HEK293 (cell line): ENCODE measurements at regions not wholly inside any gene's neighbourhood (a gene's known extent, or its start where the extent isn't known, plus 50 kb on each side); places are given as distances from the start of the nearest gene placed in this dataset.

Source experiments
- CTCF ChIA-PET: fragments of 350-600 bp; formaldehyde crosslinking; extraction: SDS; loops from one replicate; lab custom pipeline; 2021; ENCODE audit warnings: antibody characterized with exemption; lab: Yijun Ruan, JAX
- POLR2A ChIA-PET: fragments of 300-600 bp; formaldehyde crosslinking; extraction: SDS; loops from one replicate; lab custom pipeline; 2020; ENCODE audit warnings: antibody characterized with exemption, inconsistent platforms; lab: Yijun Ruan, JAX
- H3K27ac ChIP-seq: fragments of 200-500 bp; sonication (Bioruptor generic); 2 replicates; pipeline ENCODE4 v1.5.1; 2014; ENCODE audit warnings: low read depth, low read length, control low read depth, inconsistent platforms; ENCODE audit errors: extremely low read depth
- H3K36me3 ChIP-seq, 2 experiments: fragments of 200-500 bp in 1 of 2; sonication (Bioruptor generic) in 1 of 2; 1 replicate in 1 of 2; 2 replicates in 1 of 2; pipeline ENCODE4 v1.5.1; 2014 to 2017; ENCODE audit warnings: inconsistent platforms in 2 of 2, low read length in 2 of 2; ENCODE audit not compliant: control insufficient read depth in 2 of 2, insufficient read depth in 1 of 2
- H3K4me1 ChIP-seq: fragments of 200-500 bp; sonication (Bioruptor generic); 2 replicates; pipeline ENCODE4 v1.5.1; 2014; ENCODE audit warnings: mild to moderate bottlenecking, low read length, inconsistent platforms; ENCODE audit not compliant: control insufficient read depth, insufficient read depth
- H3K4me3 ChIP-seq: 2 replicates; pipeline ENCODE4 v1.5.1; 2011; ENCODE audit warnings: low read depth, mild to moderate bottlenecking, control low read depth, low read length, moderate library complexity
- H3K9me3 ChIP-seq: fragments of 200-500 bp; sonication (Bioruptor generic); 2 replicates; pipeline ENCODE4 v1.5.1; 2014; ENCODE audit warnings: low read depth, low read length, inconsistent platforms; ENCODE audit not compliant: control insufficient read depth, insufficient read depth
- FEZF1 ChIP-seq: fragments of 450-650 bp; formaldehyde crosslinking; IDR thresholded peaks from 2 replicates; pipeline ENCODE4 v1.5.1; 2016; ENCODE audit warnings: missing biosample characterization, missing genetic modification characterization
- KLF10 ChIP-seq: fragments of 450-650 bp; IDR thresholded peaks from 2 replicates; pipeline ENCODE4 v1.5.1; 2018; ENCODE audit warnings: missing biosample characterization, mild to moderate bottlenecking, missing genetic modification characterization
- KLF9 ChIP-seq: fragments of 450-650 bp; formaldehyde crosslinking; IDR thresholded peaks from 2 replicates; pipeline ENCODE4 v1.5.1; 2016; ENCODE audit warnings: missing biosample characterization, missing genetic modification characterization, low read depth
- MYNN ChIP-seq: fragments of 450-650 bp; formaldehyde crosslinking; IDR thresholded peaks from 2 replicates; pipeline ENCODE4 v1.5.1; 2016; ENCODE audit warnings: missing biosample characterization, missing genetic modification characterization, borderline replicate concordance
- SCRT2 ChIP-seq: fragments of 450-650 bp; formaldehyde crosslinking; IDR thresholded peaks from 2 replicates; pipeline ENCODE4 v1.5.1; 2016; ENCODE audit warnings: missing biosample characterization, missing genetic modification characterization
- YY1 ChIP-seq: fragments of 450-650 bp; formaldehyde crosslinking; IDR thresholded peaks from 2 replicates; pipeline ENCODE4 v1.5.1; 2018; ENCODE audit warnings: missing biosample characterization, missing genetic modification characterization
- YY2 ChIP-seq: fragments of 450-650 bp; formaldehyde crosslinking; IDR thresholded peaks from 2 replicates; pipeline ENCODE4 v1.5.1; 2016; ENCODE audit warnings: missing biosample characterization, missing genetic modification characterization
- ZNF157 ChIP-seq: fragments of 450-650 bp; formaldehyde crosslinking; IDR thresholded peaks from 2 replicates; pipeline ENCODE4 v1.5.1; 2016; ENCODE audit warnings: missing biosample characterization, missing genetic modification characterization
- ZNF248 ChIP-seq: fragments of 450-650 bp; formaldehyde crosslinking; IDR thresholded peaks from 2 replicates; pipeline ENCODE4 v1.5.1; 2017; ENCODE audit warnings: missing biosample characterization, missing genetic modification characterization
- ZNF302 ChIP-seq: fragments of 450-650 bp; formaldehyde crosslinking; IDR thresholded peaks from 2 replicates; pipeline ENCODE4 v1.5.1; 2016; ENCODE audit warnings: missing biosample characterization, missing genetic modification characterization, low read depth
- ZNF416 ChIP-seq: fragments of 450-650 bp; formaldehyde crosslinking; IDR thresholded peaks from 2 replicates; pipeline ENCODE4 v1.5.1; 2016; ENCODE audit warnings: missing biosample characterization, missing genetic modification characterization
- ZNF433 ChIP-seq: fragments of 450-650 bp; formaldehyde crosslinking; IDR thresholded peaks from 2 replicates; pipeline ENCODE4 v1.5.1; 2016; ENCODE audit warnings: missing biosample characterization, missing genetic modification characterization, low read depth
- ZNF521 ChIP-seq: fragments of 450-650 bp; formaldehyde crosslinking; IDR thresholded peaks from 2 replicates; pipeline ENCODE4 v1.5.1; 2017; ENCODE audit warnings: missing biosample characterization, mild to moderate bottlenecking, missing genetic modification characterization
- ZNF530 ChIP-seq: fragments of 450-650 bp; formaldehyde crosslinking; IDR thresholded peaks from 2 replicates; pipeline ENCODE4 v1.5.1; 2016; ENCODE audit warnings: low read depth, missing biosample characterization, missing genetic modification characterization
- ZNF561 ChIP-seq: fragments of 450-650 bp; IDR thresholded peaks from 2 replicates; pipeline ENCODE4 v1.5.1; 2018; ENCODE audit warnings: missing biosample characterization, missing genetic modification characterization, borderline replicate concordance
- ZNF624 ChIP-seq: fragments of 450-650 bp; formaldehyde crosslinking; IDR thresholded peaks from 2 replicates; pipeline ENCODE4 v1.5.1; 2017; ENCODE audit warnings: missing biosample characterization, missing genetic modification characterization
- ZNF658 ChIP-seq: fragments of 450-650 bp; formaldehyde crosslinking; IDR thresholded peaks from 2 replicates; pipeline ENCODE4; 2016; ENCODE audit warnings: missing biosample characterization, missing genetic modification characterization
- ZNF785 ChIP-seq: fragments of 450-650 bp; formaldehyde crosslinking; IDR thresholded peaks from 2 replicates; pipeline ENCODE4 v1.5.1; 2016; ENCODE audit warnings: missing biosample characterization, missing genetic modification characterization
- ZNF792 ChIP-seq: fragments of 450-650 bp; formaldehyde crosslinking; IDR thresholded peaks from 2 replicates; pipeline ENCODE4 v1.5.1; 2016; ENCODE audit warnings: missing biosample characterization, missing genetic modification characterization
- ZNF837 ChIP-seq: fragments of 450-650 bp; formaldehyde crosslinking; IDR thresholded peaks from 2 replicates; pipeline ENCODE4 v1.5.1; 2016; ENCODE audit warnings: missing biosample characterization, missing genetic modification characterization
- TF ChIP-seq, protein P1 (sequence below): sonication (generic); formaldehyde crosslinking; IDR thresholded peaks from 2 replicates; pipeline ENCODE4 v1.8.1; 2022; ENCODE audit warnings: mild to moderate bottlenecking, moderate library complexity, missing genetic modification reagents
- TF ChIP-seq, protein P2 (sequence below): fragments of 450-650 bp; formaldehyde crosslinking; conservative IDR thresholded peaks from 2 replicates; pipeline ENCODE4 v1.5.1; 2016; ENCODE audit warnings: low read depth, missing biosample characterization, missing genetic modification characterization

DNA sequence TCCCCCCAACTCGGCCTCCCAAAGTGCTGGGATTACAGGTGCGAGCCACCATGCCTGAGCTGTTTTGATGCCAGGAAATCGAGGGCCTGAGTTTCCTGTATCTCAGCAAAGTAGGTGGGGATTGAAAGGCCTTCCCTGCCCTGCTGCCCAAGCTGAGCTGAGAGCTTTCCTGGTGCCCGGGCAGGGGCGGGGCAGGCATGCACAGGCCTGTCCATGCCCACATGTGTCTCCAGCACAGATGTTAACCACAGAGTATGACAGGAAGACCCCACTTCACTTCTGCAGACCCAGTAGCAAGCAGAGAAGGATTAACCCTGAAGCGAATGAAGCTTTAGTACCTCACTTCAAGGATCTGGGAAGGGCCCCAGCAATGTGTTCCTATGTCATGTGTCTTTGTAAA lies 66.0 kb downstream of the GPR6 start:
- POLR2A ChIA-PET: interaction anchor here (0.5 kb wide), 1 partner anchor 1177 kb away, joined by 4 read pairs; no protein-coding TSS in a partner anchor

GRCh38 chr6:110044622-110045021 lies 66.5 kb downstream of the GPR6 start:
- POLR2A ChIA-PET: interaction anchor here (0.5 kb wide), 1 partner anchor 1177 kb away, joined by 4 read pairs; no protein-coding TSS in a partner anchor
- CTCF ChIA-PET: interaction anchor here (0.7 to 1.7 kb wide), 5 partner anchors 9 to 826 kb away, joined by 3 to 5 read pairs (median 4); no protein-coding TSS in a partner anchor

More for the DNA sequence above, 66.0 kb downstream of the GPR6 start:
- Histone ChIP-seq H3K4me1 (no peaks in the 10 kb centered on the region), H3K9me3 (no peaks in the 10 kb centered on the region), H3K27ac (no peak overlapping the region), H3K36me3 (no peaks in the 10 kb centered on the region), H3K4me3 (no peak overlapping the region)
- TF ChIP-seq KLF10 (tag by site-specific recombination) (no peak), KLF9 (tag by site-specific recombination) (no peak), FEZF1 (tag by site-specific recombination) (no peak), ZNF302 (tag by site-specific recombination) (no peak), ZNF416 (no peak), YY2 (no peak), YY1 (tag by site-specific recombination) (no peak), ZNF658 (tag by site-specific recombination) (no peak), MYNN (tag by site-specific recombination) (no peak), ZNF624 (tag by site-specific recombination) (no peak), SCRT2 (tag by site-specific recombination) (no peak), ZNF561 (tag by site-specific recombination) (no peak), ZNF792 (tag by site-specific recombination) (no peak), ZNF157 (tag by site-specific recombination) (no peak), ZNF433 (tag by site-specific recombination) (no peak), ZNF521 (tag by site-specific recombination) (no peak), ZNF530 (tag by site-specific recombination) (no peak), ZNF837 (no peak)
- TF ChIP-seq, protein P1, sequence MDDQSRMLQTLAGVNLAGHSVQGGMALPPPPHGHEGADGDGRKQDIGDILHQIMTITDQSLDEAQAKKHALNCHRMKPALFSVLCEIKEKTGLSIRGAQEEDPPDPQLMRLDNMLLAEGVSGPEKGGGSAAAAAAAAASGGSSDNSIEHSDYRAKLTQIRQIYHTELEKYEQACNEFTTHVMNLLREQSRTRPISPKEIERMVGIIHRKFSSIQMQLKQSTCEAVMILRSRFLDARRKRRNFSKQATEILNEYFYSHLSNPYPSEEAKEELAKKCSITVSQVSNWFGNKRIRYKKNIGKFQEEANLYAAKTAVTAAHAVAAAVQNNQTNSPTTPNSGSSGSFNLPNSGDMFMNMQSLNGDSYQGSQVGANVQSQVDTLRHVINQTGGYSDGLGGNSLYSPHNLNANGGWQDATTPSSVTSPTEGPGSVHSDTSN (CRISPR knock-in tag): no peak
- TF ChIP-seq, protein P2, sequence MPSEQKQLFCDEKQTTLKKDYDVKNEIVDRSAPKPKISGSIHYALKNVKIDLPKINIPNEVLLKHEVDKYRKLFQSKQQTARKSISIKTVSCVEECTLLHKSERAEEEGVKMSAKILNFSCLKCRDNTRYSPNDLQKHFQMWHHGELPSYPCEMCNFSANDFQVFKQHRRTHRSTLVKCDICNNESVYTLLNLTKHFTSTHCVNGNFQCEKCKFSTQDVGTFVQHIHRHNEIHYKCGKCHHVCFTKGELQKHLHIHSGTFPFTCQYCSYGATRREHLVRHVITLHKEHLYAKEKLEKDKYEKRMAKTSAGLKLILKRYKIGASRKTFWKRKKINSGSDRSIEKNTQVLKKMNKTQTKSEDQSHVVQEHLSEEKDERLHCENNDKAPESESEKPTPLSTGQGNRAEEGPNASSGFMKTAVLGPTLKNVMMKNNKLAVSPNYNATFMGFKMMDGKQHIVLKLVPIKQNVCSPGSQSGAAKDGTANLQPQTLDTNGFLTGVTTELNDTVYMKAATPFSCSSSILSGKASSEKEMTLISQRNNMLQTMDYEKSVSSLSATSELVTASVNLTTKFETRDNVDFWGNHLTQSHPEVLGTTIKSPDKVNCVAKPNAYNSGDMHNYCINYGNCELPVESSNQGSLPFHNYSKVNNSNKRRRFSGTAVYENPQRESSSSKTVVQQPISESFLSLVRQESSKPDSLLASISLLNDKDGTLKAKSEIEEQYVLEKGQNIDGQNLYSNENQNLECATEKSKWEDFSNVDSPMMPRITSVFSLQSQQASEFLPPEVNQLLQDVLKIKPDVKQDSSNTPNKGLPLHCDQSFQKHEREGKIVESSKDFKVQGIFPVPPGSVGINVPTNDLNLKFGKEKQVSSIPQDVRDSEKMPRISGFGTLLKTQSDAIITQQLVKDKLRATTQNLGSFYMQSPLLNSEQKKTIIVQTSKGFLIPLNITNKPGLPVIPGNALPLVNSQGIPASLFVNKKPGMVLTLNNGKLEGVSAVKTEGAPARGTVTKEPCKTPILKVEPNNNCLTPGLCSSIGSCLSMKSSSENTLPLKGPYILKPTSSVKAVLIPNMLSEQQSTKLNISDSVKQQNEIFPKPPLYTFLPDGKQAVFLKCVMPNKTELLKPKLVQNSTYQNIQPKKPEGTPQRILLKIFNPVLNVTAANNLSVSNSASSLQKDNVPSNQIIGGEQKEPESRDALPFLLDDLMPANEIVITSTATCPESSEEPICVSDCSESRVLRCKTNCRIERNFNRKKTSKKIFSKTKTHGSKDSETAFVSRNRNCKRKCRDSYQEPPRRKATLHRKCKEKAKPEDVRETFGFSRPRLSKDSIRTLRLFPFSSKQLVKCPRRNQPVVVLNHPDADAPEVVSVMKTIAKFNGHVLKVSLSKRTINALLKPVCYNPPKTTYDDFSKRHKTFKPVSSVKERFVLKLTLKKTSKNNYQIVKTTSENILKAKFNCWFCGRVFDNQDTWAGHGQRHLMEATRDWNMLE: no peak
- TF ChIP-seq, all 188 proteins: peak for 0
- CTCF ChIA-PET: interaction anchor here (0.7 to 1.7 kb wide), 5 partner anchors 9 to 826 kb away, joined by 3 to 5 read pairs (median 4); no protein-coding TSS in a partner anchor

More at GRCh38 chr6:110044622-110045021, 66.5 kb downstream of the GPR6 start:
- no peak overlapping the region for H3K4me3 ChIP-seq
- TF ChIP-seq ZNF785 (tag by site-specific recombination) (no peak), ZNF248 (tag by site-specific recombination) (no peak)
- TF ChIP-seq, all 188 proteins: peak for 0
- no peak overlapping the region for H3K27ac ChIP-seq
- H3K9me3 ChIP-seq: no peaks in the 10 kb centered on the region
- H3K36me3 ChIP-seq: no peaks in the 10 kb centered on the region
- no peaks in the 10 kb centered on the region for H3K4me1 ChIP-seq
